ENCODE measurements at regions not wholly inside any gene's neighbourhood (a gene's known extent, or its start where the extent isn't known, plus 50 kb on each side); places are given as distances from the start of the nearest gene placed in this dataset.

GRCh38 chr11:119539583-119539982, 116.6 kb upstream of the THY1 start:
- TF ChIP-seq, protein P1, sequence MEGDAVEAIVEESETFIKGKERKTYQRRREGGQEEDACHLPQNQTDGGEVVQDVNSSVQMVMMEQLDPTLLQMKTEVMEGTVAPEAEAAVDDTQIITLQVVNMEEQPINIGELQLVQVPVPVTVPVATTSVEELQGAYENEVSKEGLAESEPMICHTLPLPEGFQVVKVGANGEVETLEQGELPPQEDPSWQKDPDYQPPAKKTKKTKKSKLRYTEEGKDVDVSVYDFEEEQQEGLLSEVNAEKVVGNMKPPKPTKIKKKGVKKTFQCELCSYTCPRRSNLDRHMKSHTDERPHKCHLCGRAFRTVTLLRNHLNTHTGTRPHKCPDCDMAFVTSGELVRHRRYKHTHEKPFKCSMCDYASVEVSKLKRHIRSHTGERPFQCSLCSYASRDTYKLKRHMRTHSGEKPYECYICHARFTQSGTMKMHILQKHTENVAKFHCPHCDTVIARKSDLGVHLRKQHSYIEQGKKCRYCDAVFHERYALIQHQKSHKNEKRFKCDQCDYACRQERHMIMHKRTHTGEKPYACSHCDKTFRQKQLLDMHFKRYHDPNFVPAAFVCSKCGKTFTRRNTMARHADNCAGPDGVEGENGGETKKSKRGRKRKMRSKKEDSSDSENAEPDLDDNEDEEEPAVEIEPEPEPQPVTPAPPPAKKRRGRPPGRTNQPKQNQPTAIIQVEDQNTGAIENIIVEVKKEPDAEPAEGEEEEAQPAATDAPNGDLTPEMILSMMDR (IDR thresholded peaks at IDR 0.05): no peak
- TF ChIP-seq POLR2AphosphoS5 (IDR thresholded peaks at IDR 0.05) (no peak), EP300 (IDR thresholded peaks at IDR 0.05) (no peak), POLR2A (IDR thresholded peaks at IDR 0.05) (no peak)
- H3K27ac ChIP-seq: no peak overlapping the region
- H3K27me3 ChIP-seq: no peaks in the 10 kb centered on the region
- no peak overlapping the region for H3K4me3 ChIP-seq
- no peak for DNase-seq
- no peaks in the 10 kb centered on the region for H3K4me1 ChIP-seq
- H3K9me3 ChIP-seq: no peaks in the 10 kb centered on the region
- ATAC-seq (ENCODE audit: low FRiP score in 2 of 2): no peak
- H3K36me3 ChIP-seq: no peaks in the 10 kb centered on the region
- 90 to 92% methylated on average over 4 of the region's 4 CpGs for WGBS, 2 donors

- TF ChIP-seq, protein P1 (IDR thresholded peaks at IDR 0.05): no peak
- TF ChIP-seq POLR2A (IDR thresholded peaks at IDR 0.05): no peak
- 67 to 79% methylated on average over 2 of the region's 2 CpGs for WGBS, 2 donors
- Histone ChIP-seq H3K36me3 (no peaks in the 10 kb centered on the region), H3K27me3 (no peaks in the 10 kb centered on the region), H3K9me3 (no peaks in the 10 kb centered on the region), H3K4me1 (no peaks in the 10 kb centered on the region), H3K4me3 (no peak overlapping the region), H3K27ac (no peak overlapping the region)
- DNase-seq: no peak
- peak in 1 of 2 donors; percentile 17 for ATAC-seq (ENCODE audit: low FRiP score in 2 of 2)
These were observed 115.8 kb upstream of the THY1 start for GRCh38 chr11:119538753-119539152.

DNA sequence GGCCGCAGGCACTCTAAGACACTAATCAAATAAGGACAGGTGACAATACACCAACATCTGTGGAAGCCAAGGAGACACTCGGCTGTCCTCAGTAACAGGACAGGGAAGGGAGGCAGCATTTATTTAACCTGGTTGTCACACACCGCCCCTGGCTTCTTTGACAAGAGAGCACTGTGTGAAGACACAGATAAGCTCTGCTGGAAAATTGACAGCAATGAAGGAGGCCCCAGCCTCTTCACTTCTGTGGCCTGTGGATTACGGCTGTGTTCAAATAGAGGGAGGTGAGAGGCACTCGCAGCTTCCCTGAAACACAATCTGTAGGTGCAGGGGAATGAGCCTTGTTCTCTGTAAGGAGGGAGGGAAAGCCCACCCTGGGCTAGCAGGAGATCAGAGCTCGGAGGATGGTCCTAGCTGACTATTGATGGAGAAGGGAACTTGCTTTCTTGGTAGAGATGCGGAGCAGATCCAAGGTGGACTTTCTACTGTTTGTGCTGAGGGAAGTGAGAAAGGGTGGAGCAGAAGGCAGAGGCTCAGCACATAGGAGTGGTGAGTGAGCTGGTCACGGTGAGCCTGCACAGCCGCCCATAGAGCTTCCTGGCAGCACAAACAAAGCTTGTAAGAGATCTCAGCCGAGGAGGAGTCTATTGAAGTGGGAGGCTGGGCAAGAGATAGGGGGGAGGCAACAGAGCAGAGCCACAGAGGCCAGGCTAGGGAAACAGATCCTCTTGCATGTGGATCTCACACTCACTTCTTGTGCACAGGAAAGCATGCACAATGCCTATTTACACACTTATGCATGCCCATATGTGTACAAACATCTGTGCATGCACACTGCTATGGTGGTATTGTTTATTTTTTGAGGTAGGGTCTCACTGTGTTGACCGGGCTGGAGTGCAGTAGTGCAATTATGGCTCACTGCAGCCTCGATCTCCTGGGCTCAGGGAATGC, 114.6 kb upstream of the THY1 start:
- Histone ChIP-seq H3K27ac (no peak overlapping the region), H3K4me1 (no peaks in the 10 kb centered on the region), H3K4me3 (no peak overlapping the region), H3K36me3 (no peaks in the 10 kb centered on the region), H3K9me3 (no peaks in the 10 kb centered on the region), H3K27me3 (no peaks in the 10 kb centered on the region)
- ATAC-seq (ENCODE audit: low FRiP score in 2 of 2) (no peak), DNase-seq (peak in 1 of 2 donors; percentile 0)
- TF ChIP-seq POLR2AphosphoS5 (IDR thresholded peaks at IDR 0.05) (no peak), EP300 (IDR thresholded peaks at IDR 0.05) (no peak), POLR2A (IDR thresholded peaks at IDR 0.05) (no peak)
- TF ChIP-seq, protein P1 (IDR thresholded peaks at IDR 0.05): no peak
- WGBS, 2 donors: 37 to 42% methylated on average over 12 of the region's 12 CpGs

DNA sequence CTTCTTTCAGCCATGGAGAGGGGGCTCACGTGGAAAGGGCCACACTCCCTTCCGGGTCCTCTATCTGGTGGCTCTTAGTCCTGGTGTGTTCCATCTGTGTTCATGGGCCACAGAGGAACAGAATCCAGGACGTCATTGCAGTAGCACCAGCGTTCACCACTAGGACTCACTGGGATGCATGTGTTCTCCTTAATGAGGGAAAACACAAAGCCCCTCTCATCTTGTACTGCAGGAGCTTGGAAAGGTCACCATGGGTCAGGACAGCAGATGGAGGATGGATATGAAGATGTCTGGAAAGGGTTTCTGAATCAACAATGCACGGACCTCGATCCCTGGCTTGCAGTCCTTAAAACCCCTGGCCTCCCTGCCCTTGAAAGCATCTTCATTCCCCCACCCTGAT, 113.8 kb upstream of the THY1 start:
- TF ChIP-seq POLR2AphosphoS5 (IDR thresholded peaks at IDR 0.05) (no peak), POLR2A (IDR thresholded peaks at IDR 0.05) (no peak), EP300 (IDR thresholded peaks at IDR 0.05) (no peak)
- TF ChIP-seq, protein P1 (IDR thresholded peaks at IDR 0.05): no peak
- no peaks in the 10 kb centered on the region for H3K27me3 ChIP-seq
- H3K9me3 ChIP-seq: no peaks in the 10 kb centered on the region
- H3K27ac ChIP-seq: no peak overlapping the region
- no peaks in the 10 kb centered on the region for H3K4me1 ChIP-seq
- ATAC-seq (ENCODE audit: low FRiP score in 2 of 2): no peak
- 69 to 71% methylated on average over 5 to 6 of the region's 6 CpGs for WGBS, 2 donors
- no peaks in the 10 kb centered on the region for H3K36me3 ChIP-seq
- DNase-seq: no peak
- H3K4me3 ChIP-seq: no peak overlapping the region
